Neuronal stem cell (in vitro differentiated cells): ENCODE measurements at regions not wholly inside any gene's neighbourhood (a gene's known extent, or its start where the extent isn't known, plus 50 kb on each side); places are given as distances from the start of the nearest gene placed in this dataset.

Experiments used
- DNase-seq: peaks from one replicate; pipeline ENCODE4 v3.0.0-alpha.2; 2013; ENCODE audit warnings: low spot score
- H2AFZ ChIP-seq: one replicate; pipeline ENCODE4 v1.6.1; 2013; ENCODE audit warnings: mild to moderate bottlenecking, low read length, inconsistent platforms
- H2AK5ac ChIP-seq: 2 replicates; pipeline ENCODE4 v1.6.1; 2013; ENCODE audit warnings: low read depth, mild to moderate bottlenecking, inconsistent platforms, low read length, moderate library complexity, mixed read lengths
- H2BK120ac ChIP-seq: 2 replicates; pipeline ENCODE4 v1.6.1; 2013; ENCODE audit warnings: low read depth, mild to moderate bottlenecking, inconsistent platforms, low read length, moderate library complexity, mixed read lengths
- H2BK12ac ChIP-seq: one replicate; pipeline ENCODE4 v1.6.1; 2013; ENCODE audit warnings: low read length, inconsistent platforms
- H2BK15ac ChIP-seq: 2 replicates; pipeline ENCODE4 v1.6.1; 2013; ENCODE audit warnings: mild to moderate bottlenecking, low read length, inconsistent platforms, mixed read lengths
- H2BK5ac ChIP-seq: one replicate; pipeline ENCODE4 v1.6.1; 2013; ENCODE audit warnings: inconsistent platforms, mild to moderate bottlenecking, low read length, moderate library complexity
- H3K14ac ChIP-seq: one replicate; pipeline ENCODE4 v1.6.1; 2013; ENCODE audit warnings: low read length, inconsistent platforms
- H3K18ac ChIP-seq: 2 replicates; pipeline ENCODE4 v1.6.1; 2013; ENCODE audit warnings: low read length, inconsistent platforms
- H3K23ac ChIP-seq: 2 replicates; pipeline ENCODE4 v1.6.1; 2013; ENCODE audit warnings: low read depth, mild to moderate bottlenecking, mixed read lengths, low read length, inconsistent platforms; ENCODE audit not compliant: poor library complexity
- H3K27ac ChIP-seq: replicated peaks from 3 replicates; pipeline ENCODE4 v1.5.1; 2013; ENCODE audit warnings: low read length, inconsistent platforms
- H3K27me3 ChIP-seq, 3 experiments: 2 replicates each; pipeline ENCODE4 v1.6.1; 2013; ENCODE audit warnings: low read length in 3 of 3, mild to moderate bottlenecking in 2 of 3, inconsistent platforms in 1 of 3, low read depth in 1 of 3, mixed read lengths in 1 of 3, moderate library complexity in 1 of 3; ENCODE audit not compliant: control insufficient read depth in 3 of 3, insufficient read depth in 3 of 3
- H3K36me3 ChIP-seq, 2 donors: replicated peaks in 1 of 2; 2 replicates each; pipeline ENCODE4 v1.6.1; 2013; ENCODE audit warnings: low read length in 2 of 2; ENCODE audit not compliant: control insufficient read depth in 2 of 2, insufficient read depth in 2 of 2
- H3K4ac ChIP-seq: 2 replicates; pipeline ENCODE4 v1.6.1; 2013; ENCODE audit warnings: inconsistent platforms, mild to moderate bottlenecking, low read length, moderate library complexity
- H3K4me1 ChIP-seq, 2 donors: 1 replicate in 1 of 2; 2 replicates in 1 of 2; pipeline ENCODE4 v1.6.1; 2013; ENCODE audit warnings: low read length in 2 of 2, low read depth in 1 of 2; ENCODE audit not compliant: control insufficient read depth in 2 of 2, insufficient read depth in 1 of 2
- H3K4me2 ChIP-seq: one replicate; pipeline ENCODE4 v1.6.1; 2013; ENCODE audit warnings: mild to moderate bottlenecking, low read length, inconsistent platforms; ENCODE audit not compliant: insufficient read depth, poor library complexity, severe bottlenecking
- H3K4me3 ChIP-seq, 2 donors: 2 replicates each; pipeline ENCODE4 v1.5.1; 2013; ENCODE audit warnings: low read length in 2 of 2, mild to moderate bottlenecking in 2 of 2, inconsistent platforms in 1 of 2, moderate library complexity in 1 of 2
- H3K79me1 ChIP-seq: one replicate; pipeline ENCODE4 v1.6.1; 2013; ENCODE audit warnings: low read depth, mild to moderate bottlenecking, inconsistent platforms, low read length, moderate library complexity
- H3K9ac ChIP-seq: one replicate; pipeline ENCODE4 v1.6.1; 2013; ENCODE audit warnings: mild to moderate bottlenecking, low read depth, low read length, inconsistent platforms; ENCODE audit not compliant: poor library complexity
- H3K9me3 ChIP-seq, 2 donors: replicated peaks in 1 of 2; 2 replicates each; pipeline versions ENCODE3 to v1.6.1; 2013; ENCODE audit warnings: low read length in 2 of 2, mild to moderate bottlenecking in 2 of 2, inconsistent platforms in 1 of 2, low read depth in 1 of 2, mixed read lengths in 1 of 2, moderate library complexity in 1 of 2; ENCODE audit not compliant: control insufficient read depth in 2 of 2, insufficient read depth in 1 of 2
- H4K8ac ChIP-seq: one replicate; pipeline ENCODE4 v1.6.1; 2013; ENCODE audit warnings: low read depth, mild to moderate bottlenecking, inconsistent platforms, low read length, moderate library complexity
- H4K91ac ChIP-seq: one replicate; pipeline ENCODE4 v1.6.1; 2013; ENCODE audit warnings: low read length, low read depth, mild to moderate bottlenecking, inconsistent platforms; ENCODE audit not compliant: poor library complexity
- WGBS, 2 donors: extraction: QIAGEN DNeasy Blood & Tissue Kit; methylation state at CpG; one replicate each; pipeline ENCODE4 v1.1.7; 2013; ENCODE audit warnings: missing lambda C conversion rate in 2 of 2, mixed read lengths in 1 of 2; ENCODE audit not compliant: insufficient read length in 2 of 2, insufficient replicate concordance in 1 of 2; ENCODE audit errors: extremely low coverage in 2 of 2; 5-methylcytosine and 5-hydroxymethylcytosine counted together

DNA sequence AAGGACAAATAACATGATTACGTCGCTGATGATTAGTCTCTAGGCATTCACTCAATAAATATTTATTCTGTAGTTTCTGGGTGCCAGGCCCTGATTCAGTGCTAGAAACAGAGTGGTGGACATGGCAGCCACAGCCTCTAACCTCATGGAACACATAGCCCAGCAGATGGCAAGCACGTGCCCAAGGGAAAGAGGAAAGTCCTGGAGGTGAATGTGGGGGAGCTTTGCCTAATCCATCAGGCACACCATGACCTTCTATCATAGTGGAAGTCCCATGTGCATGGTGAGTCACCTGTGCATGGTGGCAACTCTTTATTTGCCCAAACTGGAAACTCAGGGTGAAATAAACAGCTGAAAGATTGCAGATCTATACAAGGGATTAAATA is 143.0 kb upstream of the TNFAIP3 start:
- no CpG with 5 or more reads among the region's 3 CpGs for WGBS, 2 donors
- no peak overlapping the region for H3K27ac ChIP-seq
- H3K18ac ChIP-seq = no peak overlapping the region
- H3K4me1 ChIP-seq = peaks cover 4 to 5% of the 10 kb centered on the region in 2 donors
- H2AFZ ChIP-seq = no peak overlapping the region
- H3K4ac ChIP-seq = no peak overlapping the region
- H3K79me1 ChIP-seq = no peaks in the 10 kb centered on the region
- no peak overlapping the region for H2AK5ac ChIP-seq
- H2BK120ac ChIP-seq = no peak overlapping the region
- DNase-seq = no peak
- H4K91ac ChIP-seq = no peak overlapping the region
- H2BK12ac ChIP-seq = no peak overlapping the region
- H3K14ac ChIP-seq = no peak overlapping the region
- no peak overlapping the region for H2BK5ac ChIP-seq
- no peak overlapping the region for H3K23ac ChIP-seq
- H3K9ac ChIP-seq = no peak overlapping the region
- no peak overlapping the region for H2BK15ac ChIP-seq
- H3K27me3 ChIP-seq = no peaks in the 10 kb centered on the region
- H3K9me3 ChIP-seq = no peaks in the 10 kb centered on the region
- no peak overlapping the region for H3K4me3 ChIP-seq
- H3K4me2 ChIP-seq = no peak overlapping the region
- no peak overlapping the region for H4K8ac ChIP-seq
- H3K36me3 ChIP-seq = no peaks in the 10 kb centered on the region

DNA sequence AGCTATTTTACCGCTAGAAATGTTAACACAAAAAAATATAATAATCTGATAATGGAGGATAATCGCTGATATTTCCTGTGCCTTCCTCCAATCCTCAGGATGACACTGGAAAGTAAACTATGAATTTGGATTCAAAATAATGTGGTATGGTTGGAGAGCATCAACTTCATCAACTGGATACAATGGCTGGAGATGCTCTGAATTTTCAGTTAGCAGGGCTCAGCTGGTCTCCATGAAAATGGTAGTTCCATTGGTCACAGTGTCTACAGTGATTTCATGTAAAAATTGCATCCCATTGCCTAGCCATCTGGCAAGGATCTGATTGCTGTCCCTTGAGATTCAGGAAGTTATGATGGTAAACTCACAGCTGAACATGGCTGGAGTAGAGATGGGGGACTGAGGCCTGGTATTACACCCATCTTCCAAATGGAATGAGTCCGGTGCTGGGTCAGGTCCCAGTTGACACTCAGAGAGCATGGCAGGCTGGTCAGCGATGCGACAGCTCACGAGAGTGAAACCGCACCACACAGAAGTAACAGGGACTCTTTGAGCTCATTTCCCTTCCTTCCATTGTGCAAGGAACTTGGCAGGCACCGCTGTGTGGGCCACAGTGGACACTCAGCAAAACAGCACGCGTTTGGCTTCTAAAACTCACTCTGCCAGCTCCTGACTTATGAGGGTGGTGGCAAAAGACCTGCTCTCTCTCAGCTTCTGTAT is 142.4 kb upstream of the TNFAIP3 start:
- H2AK5ac ChIP-seq = no peak overlapping the region
- H2AFZ ChIP-seq = no peak overlapping the region
- no peak overlapping the region for H3K4me3 ChIP-seq
- H3K27ac ChIP-seq = no peak overlapping the region
- H3K4ac ChIP-seq = no peak overlapping the region
- H3K36me3 ChIP-seq = no peaks in the 10 kb centered on the region
- no peaks in the 10 kb centered on the region for H3K27me3 ChIP-seq
- no peak for DNase-seq
- H3K14ac ChIP-seq = no peak overlapping the region
- no peak overlapping the region for H3K23ac ChIP-seq
- H3K4me1 ChIP-seq = peaks cover 4 to 5% of the 10 kb centered on the region in 2 donors
- H3K18ac ChIP-seq = no peak overlapping the region
- no peak overlapping the region for H4K91ac ChIP-seq
- H3K9me3 ChIP-seq = no peaks in the 10 kb centered on the region
- no peak overlapping the region for H3K4me2 ChIP-seq
- WGBS, 2 donors = no CpG with 5 or more reads among the region's 10 CpGs
- no peak overlapping the region for H2BK15ac ChIP-seq
- no peak overlapping the region for H2BK12ac ChIP-seq
- H2BK120ac ChIP-seq = no peak overlapping the region
- no peak overlapping the region for H4K8ac ChIP-seq
- H3K9ac ChIP-seq = no peak overlapping the region
- H3K79me1 ChIP-seq = no peaks in the 10 kb centered on the region
- peak overlapping the region; percentile 7 for H2BK5ac ChIP-seq

DNA sequence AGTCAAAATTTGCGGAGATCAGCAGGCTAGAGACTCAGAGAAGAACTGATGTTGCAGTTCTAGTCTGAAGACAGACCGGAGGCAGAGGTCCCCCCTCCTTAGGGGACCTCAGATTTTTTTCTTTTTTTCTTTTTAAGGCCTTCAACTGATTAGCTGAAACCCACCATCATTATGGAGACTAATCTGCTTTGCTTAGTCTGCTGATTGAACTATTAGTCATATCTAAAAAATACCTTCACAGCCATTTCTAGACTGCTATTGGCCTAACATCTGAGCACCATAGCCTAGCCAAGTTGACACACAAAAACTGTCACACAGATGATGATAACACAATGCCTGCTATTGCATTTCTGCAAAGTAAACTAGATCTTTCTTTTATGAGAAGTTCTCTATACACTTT is 141.1 kb upstream of the TNFAIP3 start:
- no peak overlapping the region for H2BK15ac ChIP-seq
- no peak overlapping the region for H3K18ac ChIP-seq
- no peak overlapping the region for H2BK5ac ChIP-seq
- no peak overlapping the region for H3K27ac ChIP-seq
- no peaks in the 10 kb centered on the region for H3K9me3 ChIP-seq
- no peak overlapping the region for H2BK12ac ChIP-seq
- no peak overlapping the region for H3K23ac ChIP-seq
- peaks cover 4 to 5% of the 10 kb centered on the region in 2 donors for H3K4me1 ChIP-seq
- H3K4ac ChIP-seq = no peak overlapping the region
- no peak overlapping the region for H2AK5ac ChIP-seq
- H2AFZ ChIP-seq = no peak overlapping the region
- H3K14ac ChIP-seq = no peak overlapping the region
- no peak overlapping the region for H3K4me3 ChIP-seq
- no peaks in the 10 kb centered on the region for H3K27me3 ChIP-seq
- H2BK120ac ChIP-seq = no peak overlapping the region
- H3K4me2 ChIP-seq = no peak overlapping the region
- no peak for DNase-seq
- H3K9ac ChIP-seq = no peak overlapping the region
- no peak overlapping the region for H4K8ac ChIP-seq
- WGBS, 2 donors = no CpG with 5 or more reads among the region's 2 CpGs
- H3K79me1 ChIP-seq = no peaks in the 10 kb centered on the region
- no peaks in the 10 kb centered on the region for H3K36me3 ChIP-seq
- H4K91ac ChIP-seq = no peak overlapping the region

DNA sequence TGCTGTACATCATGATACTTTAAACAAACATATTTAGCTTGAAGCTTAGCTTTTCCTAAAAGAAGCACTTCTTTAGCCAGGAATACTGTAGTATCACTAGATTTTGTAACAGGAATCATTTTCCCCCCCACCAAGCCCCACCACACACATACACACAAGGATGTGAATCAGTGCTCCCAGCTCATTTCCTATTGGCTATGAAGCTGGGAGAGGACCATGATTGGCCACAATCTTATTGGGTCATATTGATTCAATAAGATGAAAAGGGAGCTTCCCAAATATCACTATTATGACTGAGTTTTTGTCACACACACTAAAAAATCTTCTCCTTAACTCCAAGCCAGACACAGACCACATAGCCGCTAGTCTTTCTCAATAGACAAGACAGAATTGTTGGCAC is 140.5 kb upstream of the TNFAIP3 start:
- no peak overlapping the region for H3K23ac ChIP-seq
- no peak overlapping the region for H4K8ac ChIP-seq
- H2BK15ac ChIP-seq = no peak overlapping the region
- no peak overlapping the region for H2BK120ac ChIP-seq
- no peak overlapping the region for H2BK12ac ChIP-seq
- no peak overlapping the region for H3K4me3 ChIP-seq
- H3K9ac ChIP-seq = no peak overlapping the region
- no peak overlapping the region for H2AFZ ChIP-seq
- H4K91ac ChIP-seq = no peak overlapping the region
- no peaks in the 10 kb centered on the region for H3K27me3 ChIP-seq
- no peak overlapping the region for H2BK5ac ChIP-seq
- no peaks in the 10 kb centered on the region for H3K9me3 ChIP-seq
- no peak overlapping the region for H3K4me2 ChIP-seq
- no peaks in the 10 kb centered on the region for H3K79me1 ChIP-seq
- H3K4me1 ChIP-seq = peaks cover 4 to 5% of the 10 kb centered on the region in 2 donors
- DNase-seq = no peak
- no CpG with 5 or more reads among the region's 1 CpG for WGBS, 2 donors
- H3K18ac ChIP-seq = no peak overlapping the region
- no peak overlapping the region for H3K27ac ChIP-seq
- no peak overlapping the region for H3K14ac ChIP-seq
- H2AK5ac ChIP-seq = no peak overlapping the region
- H3K36me3 ChIP-seq = no peaks in the 10 kb centered on the region
- H3K4ac ChIP-seq = no peak overlapping the region
